GM19193 (cell line): ENCODE measurements at regions not wholly inside any gene's neighbourhood (a gene's known extent, or its start where the extent isn't known, plus 50 kb on each side); places are given as distances from the start of the nearest gene placed in this dataset.
A peak's percentile ranks its signal among the peaks of the same experiment; 100 is the strongest.

ENCODE experiments used
- POLR2A ChIP-seq: IDR thresholded peaks from 4 replicates; pipeline ENCODE4 v1.6.1; 2011; ENCODE audit not compliant: insufficient read depth, insufficient read length; ENCODE audit errors: extremely low read depth

DNA sequence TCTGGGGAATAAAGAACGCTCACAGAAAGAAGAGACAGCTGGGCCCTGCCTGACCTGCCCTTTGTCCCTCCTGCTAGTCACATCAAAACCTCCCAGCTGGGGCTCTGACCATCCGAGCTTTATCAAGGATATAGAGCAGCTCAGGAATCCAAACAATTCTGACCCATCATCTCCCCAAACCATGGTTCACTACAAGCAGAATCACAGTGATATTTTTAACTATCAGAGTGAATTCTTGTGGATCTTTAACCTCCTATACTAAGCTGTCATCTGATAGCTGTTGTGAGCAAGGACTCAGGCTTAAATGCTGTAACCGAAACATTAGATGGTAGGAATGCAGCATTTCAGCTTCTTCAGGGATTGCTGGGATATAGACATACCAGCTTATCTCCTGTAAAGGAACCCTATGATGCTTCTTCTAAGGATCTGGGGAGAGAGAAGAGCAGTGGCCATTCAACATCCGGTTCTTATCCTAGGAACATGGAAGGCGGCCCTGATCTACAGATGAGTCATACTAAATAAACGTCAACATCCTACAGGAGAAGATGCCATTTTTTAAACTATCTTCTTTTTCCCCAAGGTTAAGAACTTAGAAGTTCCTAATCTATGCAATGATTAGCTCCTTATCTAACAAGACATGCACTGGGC, 84.7 kb upstream of the AKIP1 start:
- no peak for TF ChIP-seq POLR2A

DNA sequence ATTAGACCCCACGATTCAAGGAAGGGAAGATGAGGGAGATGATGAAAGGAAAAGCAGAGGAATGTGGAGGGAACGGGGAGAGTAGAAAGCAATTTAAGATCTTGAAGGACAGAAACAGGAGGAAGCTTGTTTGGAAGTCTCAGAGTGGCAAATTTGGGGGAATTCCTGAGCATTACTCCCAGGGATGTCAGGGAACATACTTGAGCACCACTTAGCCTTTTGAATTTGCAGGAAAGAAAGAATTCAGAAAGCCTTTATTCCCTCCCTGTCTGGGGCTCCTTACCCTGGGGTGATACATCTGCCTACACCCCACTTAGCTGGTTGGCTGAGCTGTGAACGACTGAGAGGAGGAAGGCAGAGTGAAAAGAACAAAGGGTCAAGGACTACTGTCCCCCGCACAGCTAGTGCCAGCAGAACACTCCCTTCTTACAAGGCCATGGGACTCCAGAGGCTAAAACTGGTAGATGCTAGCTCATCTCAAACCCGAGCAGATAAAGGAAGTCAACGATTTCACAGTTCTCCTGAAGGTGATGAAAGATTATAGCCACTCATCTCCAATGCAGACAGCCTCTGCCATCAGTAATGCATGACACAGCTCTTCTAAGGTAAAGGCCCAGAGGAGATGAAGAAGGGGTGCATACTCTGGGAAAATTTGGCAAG, 84.0 kb upstream of the AKIP1 start:
- no peak for TF ChIP-seq POLR2A

DNA sequence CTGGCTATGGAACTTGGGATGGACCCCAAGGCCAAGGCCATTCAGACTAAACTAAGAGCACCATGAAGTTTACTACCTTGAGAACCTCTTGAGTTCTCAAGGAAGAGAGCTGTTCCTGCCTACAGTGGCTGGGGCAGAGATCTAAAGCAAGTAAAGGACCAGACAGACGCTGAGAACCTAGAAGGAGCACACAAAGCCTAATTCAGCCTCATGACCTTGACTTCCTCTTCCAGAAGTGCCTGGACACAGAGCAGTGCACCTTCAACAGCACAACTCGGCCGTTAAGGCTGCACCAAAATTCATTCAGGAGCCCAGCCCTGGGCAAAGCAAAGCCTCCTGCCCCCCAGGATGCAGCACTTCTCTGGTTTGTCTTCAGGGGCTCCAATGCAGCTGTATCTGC, 82.9 kb upstream of the AKIP1 start:
- no peak for TF ChIP-seq POLR2A

DNA sequence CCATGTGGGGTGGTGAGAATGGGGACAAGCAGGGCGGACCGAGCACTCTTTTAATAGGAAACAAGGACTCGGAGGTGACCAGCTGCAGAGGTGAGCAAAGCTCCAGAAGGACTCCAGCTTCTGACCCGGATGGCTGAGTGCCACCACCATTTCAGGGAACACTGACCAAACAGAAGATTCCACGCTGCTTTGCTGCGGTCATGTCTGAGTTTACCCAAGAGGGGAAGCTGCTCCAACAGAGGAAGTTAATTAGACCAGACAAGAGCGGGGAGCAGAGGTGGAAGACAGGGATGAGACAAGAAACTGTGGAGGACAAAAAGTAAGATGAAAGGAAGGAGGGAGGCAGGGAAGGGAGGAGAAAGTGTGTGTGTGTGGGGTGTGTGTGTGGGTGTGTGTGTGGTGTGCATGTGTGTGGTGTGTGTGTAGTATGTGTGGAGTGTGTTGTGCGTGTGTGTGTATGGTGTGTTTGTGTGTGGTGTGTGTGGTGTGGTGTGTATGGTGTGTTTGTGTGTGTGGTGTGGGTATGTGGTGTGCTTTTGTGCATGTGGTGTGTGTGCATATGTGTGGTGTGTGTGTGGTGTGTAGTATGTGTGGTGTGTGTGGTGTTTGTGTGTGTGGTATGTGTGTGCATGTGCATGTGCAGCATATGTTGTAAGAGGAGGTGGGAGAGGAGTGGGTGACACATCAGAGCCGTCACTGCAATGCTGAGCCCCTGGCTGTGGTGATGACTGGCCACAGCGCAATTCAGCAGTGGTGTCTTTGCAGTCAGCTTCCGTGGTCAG, 82.2 kb upstream of the AKIP1 start:
- no peak for TF ChIP-seq POLR2A

DNA sequence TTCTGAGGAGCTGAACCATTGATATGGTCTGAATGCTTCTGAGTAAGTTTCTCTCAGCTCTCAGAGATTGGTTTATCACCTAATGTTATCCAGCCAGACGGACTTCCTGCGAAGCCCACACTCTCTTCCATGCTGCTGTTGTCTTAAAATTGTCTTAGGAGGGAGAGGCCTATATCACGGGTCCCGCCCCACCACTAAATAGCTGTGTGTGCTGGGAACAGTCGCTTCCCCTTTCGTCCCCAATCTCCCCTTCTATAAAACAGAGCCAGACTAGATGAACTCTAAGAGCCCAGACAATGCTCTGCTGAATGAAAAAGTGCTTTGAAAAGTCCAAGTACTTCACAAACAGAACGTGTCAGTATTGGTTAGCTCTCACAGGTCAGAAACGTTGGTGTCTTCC, 81.4 kb upstream of the AKIP1 start:
- no peak for TF ChIP-seq POLR2A

DNA sequence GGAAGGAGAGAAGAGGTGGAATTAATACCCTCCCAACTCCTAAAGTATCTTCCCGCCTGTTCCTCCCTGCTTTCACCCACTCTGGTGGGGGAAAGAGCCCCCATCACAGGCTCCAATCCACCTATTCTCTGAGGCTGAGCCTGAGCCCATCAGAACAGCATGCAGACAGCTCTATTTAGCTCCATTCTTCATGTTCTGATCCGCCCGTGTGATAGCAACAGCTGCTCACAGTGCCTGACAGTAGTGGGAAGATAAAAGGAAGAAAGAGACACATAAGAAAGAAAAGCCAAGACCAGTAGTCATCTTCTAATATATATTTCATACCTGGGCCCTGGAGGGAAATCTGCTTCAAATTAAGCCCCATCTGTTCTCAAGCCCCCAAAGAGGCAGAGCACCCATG, 80.3 kb upstream of the AKIP1 start:
- no peak for TF ChIP-seq POLR2A

DNA sequence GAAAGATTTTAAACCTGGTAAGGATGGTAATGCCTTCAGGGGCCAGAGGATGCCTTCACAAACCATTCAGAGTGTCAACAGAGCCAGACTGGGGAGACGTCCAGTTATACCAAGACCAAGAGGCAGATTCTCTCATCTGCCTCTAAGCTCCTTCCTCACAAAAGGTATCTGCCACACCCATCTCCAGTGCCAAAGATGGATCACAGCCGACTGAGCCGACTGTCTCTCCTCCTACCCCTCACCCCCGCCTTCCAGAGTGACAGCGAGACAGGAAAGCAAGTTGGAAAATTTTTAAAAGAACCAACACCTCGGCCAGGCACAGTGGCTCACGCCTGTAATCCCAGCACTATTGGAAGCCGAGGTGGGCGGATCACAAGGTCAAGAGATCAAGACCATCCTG, 79.1 kb upstream of the AKIP1 start:
- no peak for TF ChIP-seq POLR2A

DNA sequence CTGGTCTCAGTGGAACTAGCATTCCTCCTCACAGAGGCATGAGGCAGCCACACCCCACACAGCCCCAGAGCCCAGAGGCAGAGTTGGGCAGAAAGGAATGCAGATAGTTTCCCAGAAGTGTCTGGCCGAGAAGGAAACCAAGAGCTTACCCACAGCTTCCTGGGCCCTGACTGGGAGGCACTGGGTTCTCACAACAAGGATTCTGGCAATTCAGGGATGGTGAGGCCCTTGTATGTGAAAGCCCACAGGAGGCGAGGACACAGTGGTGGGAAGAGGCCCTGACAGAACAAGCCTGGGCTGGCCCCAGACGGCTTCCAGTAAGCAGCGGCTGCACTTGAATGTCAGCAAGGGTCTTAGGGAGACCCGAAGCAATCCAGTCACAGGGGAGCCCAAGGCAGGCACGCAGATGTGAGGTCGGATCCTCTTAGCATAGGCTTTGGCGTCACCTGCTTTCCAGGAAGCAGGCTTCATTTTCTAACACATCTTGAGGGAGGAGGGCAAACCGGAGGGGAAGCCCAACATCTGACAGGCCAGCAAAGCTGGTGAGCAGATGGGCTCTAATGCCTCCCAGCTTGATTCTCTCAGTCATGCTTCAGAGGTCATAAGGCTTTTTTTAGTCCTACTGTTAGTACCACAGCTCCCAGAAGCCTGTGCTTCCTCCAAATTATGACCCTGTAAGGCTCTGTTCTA, 78.3 kb upstream of the AKIP1 start:
- peak; percentile 48 for TF ChIP-seq POLR2A

DNA sequence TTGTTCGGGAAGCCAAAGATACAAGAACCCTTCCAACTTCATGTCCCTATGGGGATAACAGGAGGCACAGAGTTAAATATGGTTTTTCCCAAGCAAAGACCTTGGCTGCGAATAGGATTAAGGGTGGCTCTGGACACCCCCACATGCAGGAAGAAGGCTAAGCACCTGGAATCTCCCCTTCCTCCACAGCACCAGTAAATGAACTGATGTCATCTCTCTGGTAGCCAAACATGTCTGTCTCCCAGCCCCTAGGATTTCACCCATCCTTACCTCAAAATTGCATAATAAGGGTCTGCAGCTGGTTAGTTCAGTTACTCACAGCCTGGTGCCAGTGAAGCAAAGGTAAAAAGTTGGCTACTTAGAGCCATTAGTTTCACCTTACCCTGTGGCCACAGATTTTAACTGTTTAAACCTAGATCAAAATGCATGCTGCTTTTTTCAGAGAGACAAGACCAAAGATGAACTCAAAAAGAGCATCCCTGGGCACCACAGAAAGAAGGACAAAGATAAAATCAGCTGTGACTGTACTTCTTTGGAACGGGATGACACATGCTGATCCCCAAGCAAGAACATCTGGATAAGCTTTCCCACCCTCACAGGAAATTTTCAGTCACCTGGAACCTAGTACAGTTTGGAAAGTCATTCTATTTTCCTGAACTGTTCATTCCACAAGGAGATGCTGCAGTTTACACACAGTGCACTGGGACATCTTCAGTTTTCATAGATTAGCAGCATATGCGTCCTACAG, 77.2 kb upstream of the AKIP1 start:
- TF ChIP-seq POLR2A, result no peak

DNA sequence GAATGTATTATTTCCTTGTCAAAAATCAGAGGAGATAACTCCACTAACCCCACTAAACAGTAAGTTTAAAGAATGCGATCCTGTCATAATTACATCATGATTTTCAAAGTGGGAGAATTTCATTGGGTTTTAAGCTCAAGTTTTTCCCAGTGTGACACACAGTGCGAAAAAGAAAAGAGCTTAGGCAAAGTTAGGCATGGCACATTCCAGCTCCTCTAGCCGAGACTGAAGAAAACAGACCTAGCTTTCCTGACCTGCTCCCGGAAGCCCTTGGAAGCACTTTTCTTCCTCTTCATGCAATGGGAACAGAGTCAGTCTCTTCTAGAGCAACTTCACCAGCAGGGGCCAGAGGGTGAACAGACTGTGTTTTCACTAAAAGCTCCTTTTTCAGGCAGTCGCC, 76.6 kb upstream of the AKIP1 start:
- TF ChIP-seq POLR2A, result no peak

DNA sequence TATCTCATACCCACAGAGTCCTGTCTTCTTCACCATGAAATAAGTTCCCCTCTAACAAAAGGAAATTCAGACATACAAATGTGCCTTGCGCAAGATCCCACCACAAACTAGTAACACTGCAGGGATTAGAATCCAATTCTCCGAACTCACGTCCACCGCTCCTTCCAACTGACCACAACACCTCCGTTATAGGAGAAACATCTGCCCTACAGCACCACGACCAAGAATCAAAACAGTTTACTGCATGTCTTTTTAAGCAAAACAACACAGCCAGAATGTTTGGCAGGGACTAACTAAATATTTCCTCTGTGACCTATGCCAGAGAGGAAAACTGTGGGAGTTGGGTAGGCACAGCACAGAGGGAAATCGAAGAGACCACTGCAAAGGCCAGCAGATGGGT, 72.7 kb upstream of the AKIP1 start:
- no peak for TF ChIP-seq POLR2A

DNA sequence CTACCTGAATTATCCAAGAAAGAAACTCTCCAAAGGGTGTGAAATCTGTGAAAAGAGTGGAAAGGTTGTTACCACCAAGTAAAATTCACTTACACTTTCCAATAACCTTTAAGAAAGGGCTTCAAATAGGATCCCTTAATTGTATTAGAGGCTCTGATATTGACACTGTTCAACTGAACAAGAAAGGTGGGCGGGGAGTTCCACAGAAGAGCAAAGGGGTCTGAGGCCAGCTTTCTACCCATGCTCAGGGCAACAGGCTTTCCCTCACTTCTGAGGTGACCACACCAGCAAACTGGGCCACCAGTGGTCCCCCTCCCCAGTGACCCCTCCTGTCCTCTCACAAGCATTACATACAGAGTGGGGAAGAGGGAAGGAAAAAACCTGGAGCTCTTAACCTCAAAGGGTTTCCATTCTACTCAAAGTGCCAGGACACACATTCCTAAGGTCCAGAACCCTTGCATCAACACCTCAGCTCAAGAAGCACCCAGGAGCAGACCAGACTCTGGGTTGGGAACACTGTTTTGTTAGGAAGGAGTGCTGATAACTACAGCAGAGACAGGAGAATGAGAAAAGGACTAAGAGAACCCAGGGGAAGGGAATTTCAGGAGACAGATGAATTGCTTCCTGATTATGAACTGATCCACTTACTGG, 71.6 kb upstream of the AKIP1 start:
- no peak for TF ChIP-seq POLR2A

DNA sequence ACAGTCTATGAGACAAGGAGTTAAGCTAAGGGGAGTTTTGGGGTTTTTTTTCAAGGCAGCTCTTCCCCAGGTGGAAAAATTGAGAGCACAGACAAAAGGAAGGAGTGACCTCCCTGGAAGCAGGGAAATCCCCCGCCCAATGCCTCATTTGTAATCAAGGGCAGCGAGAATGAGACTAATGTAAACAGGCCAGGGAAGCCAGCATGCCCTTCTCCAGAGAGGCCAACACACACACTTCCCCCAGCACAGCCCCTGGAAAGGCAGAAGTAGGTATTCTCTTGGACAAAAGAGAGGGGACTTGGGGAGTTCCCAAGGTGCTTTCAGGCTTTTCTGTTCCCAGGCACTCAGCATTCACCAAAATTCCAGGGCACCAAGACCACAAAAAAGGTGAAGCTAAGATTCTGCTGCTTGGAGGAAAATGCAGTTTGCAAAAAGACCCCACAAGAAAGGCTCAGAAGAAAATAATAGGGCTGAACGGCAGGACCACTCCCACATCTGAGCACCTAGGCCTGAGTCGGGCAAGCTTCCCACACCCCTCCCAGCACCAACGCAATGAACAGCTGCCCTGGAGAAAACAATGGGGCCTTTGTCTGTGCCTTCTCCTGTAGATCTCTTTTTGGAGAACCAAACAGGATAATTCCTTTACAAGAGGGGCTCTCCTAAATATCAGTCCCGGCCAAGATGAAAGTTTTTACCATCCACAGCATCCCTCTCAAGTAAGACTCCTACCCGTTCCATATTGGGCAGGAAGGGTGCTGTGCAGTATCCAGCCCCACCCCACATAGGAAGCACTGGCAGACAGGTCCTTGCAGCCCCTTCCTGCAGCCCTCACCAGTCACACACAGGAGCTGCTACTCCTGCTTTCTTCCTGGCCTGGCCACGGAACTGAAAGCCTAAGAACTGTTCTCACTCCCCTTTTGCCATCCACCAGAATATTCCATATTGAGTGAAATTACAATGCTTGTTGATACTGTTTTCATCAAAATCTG, 70.7 kb upstream of the AKIP1 start:
- no peak for TF ChIP-seq POLR2A
